ENCODE measurements at regions not wholly inside any gene's neighbourhood (a gene's known extent, or its start where the extent isn't known, plus 50 kb on each side); places are given as distances from the start of the nearest gene placed in this dataset.
A peak's percentile ranks its signal among the peaks of the same experiment; 100 is the strongest.

DNA sequence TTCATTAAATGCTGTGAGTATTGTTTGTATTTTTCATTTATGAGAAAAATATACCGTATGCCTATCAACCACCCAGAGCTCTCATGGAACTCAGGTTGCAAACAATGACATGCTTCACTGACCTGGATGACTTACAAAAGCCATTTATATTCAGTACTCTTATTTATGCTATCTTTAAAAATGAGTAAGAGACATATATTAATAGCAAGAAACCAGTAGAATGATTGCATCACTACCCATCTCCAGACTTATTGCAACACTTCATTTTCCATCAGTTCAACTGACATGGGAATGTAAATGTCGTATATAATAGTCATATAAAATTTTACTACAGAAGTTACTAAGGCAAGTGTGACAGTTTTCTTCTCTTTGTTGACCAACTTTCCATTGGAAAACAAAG, 69.1 kb downstream of the OTP start:
- DNase-seq (ENCODE audit: low spot score in 2 of 2) (no peak), FAIRE-seq (no peak)

DNA sequence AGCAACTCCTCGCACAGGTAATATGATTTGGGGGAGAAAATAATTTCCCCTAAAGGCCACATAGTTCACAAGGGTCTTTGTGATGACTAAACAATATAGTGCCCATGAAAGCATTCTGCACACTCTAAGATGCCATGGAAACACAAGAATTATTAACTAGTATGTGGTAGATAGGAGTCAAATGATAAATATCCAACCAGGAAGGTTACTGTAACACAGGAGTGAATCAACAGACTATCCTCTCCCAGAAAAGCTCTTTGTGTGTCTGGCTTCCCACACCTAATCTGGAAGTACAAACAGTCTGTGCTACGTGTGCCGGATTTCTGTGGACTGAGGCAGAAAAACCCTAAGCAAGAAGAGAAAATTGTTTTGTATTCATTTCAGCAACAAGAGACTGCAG, 70.0 kb downstream of the OTP start:
- DNase-seq (ENCODE audit: low spot score in 2 of 2) (no peak), FAIRE-seq (no peak)

DNA sequence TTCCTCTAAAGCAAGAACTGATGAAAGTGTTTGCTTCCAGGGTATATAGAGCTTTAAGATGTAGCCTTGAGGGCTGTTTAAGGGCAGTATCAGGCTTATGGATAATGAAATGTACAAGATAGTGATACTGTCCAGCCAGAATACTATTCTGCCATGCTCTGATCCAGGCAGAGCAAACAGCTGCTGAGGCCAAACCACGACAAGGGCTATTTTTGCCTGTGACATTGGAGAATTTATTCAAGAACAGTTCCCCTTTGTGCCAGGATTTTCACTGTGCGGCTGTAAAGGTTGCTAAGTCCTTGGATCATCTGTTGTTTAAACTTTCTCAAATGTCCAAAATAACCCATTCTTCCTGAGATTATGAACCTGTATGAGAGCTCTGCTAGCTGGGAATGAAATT, 70.4 kb downstream of the OTP start:
- no peak for DNase-seq (ENCODE audit: low spot score in 2 of 2)
- FAIRE-seq, result no peak

DNA sequence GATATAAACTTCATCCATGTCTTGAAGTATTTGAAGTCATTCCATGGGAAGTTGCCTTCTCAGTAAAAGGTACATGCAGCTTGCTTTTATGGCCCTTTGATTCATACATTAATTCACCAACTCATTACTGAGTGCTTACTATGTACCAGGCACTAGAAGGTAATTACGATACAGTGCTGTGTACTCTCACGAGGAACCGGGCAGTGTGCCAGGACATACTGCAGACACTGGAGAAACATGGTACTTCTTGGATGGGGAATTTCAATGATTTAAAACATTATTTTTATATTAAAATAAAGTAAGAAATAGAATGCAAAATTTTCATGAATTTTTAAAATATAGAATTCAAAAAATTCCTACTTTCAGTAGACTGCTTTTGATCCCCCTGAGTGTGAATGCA, 71.4 kb upstream of the WDR41 start:
- DNase-seq (ENCODE audit: low spot score in 2 of 2) (no peak), FAIRE-seq (no peak)

GRCh38 chr5:77561965-77562364, 69.8 kb upstream of the WDR41 start:
- FAIRE-seq, result no peak
- no peak for DNase-seq (ENCODE audit: low spot score in 2 of 2)

- FAIRE-seq, result peak; percentile 31
- peak; percentile 5 to 10 for DNase-seq (ENCODE audit: low spot score in 2 of 2)
Observed at GRCh38 chr5:77560677-77561263, 68.7 kb upstream of the WDR41 start.

- DNase-seq (ENCODE audit: low spot score in 2 of 2) (no peak), FAIRE-seq (no peak)
Observed at GRCh38 chr5:77558266-77558665, 66.2 kb upstream of the WDR41 start.

- FAIRE-seq (no peak), DNase-seq (ENCODE audit: low spot score in 2 of 2) (no peak)
Observed at GRCh38 chr5:77550406-77550805, 58.3 kb upstream of the WDR41 start.

- FAIRE-seq (no peak), DNase-seq (ENCODE audit: low spot score in 2 of 2) (no peak)
Observed at GRCh38 chr5:77545285-77545684, 53.2 kb upstream of the WDR41 start.
